OCI-LY7 (cell line): ENCODE measurements at regions not wholly inside any gene's neighbourhood (a gene's known extent, or its start where the extent isn't known, plus 50 kb on each side); places are given as distances from the start of the nearest gene placed in this dataset.

Experiments
- BruUV-seq: library from RNA; stranded (reverse); fragments of 400-500 nt; replicated peaks from 2 replicates; lab custom pipeline; 2021; lab: Mats Ljungman, UMichigan
- CTCF ChIA-PET: fragments of 300-600 bp; sonication (Branson Sonifier 250); formaldehyde crosslinking; loops from one replicate; lab custom pipeline; 2022; ENCODE audit warnings: antibody characterized with exemption; ENCODE audit not compliant: unreplicated experiment; lab: Charles Lee
- POLR2A ChIA-PET: fragments of 300-600 bp; sonication (Branson Sonifier 250); formaldehyde crosslinking; loops from one replicate; lab custom pipeline; 2022; ENCODE audit warnings: antibody characterized with exemption; lab: Charles Lee
- DNase-seq: peaks from one replicate; pipeline ENCODE4 v3.0.0-alpha.2; 2015; ENCODE audit warnings: low spot score
- H2AFZ ChIP-seq: fragments of 200-600 bp; sonication (generic), shearing (Covaris generic); 2 replicates; pipeline ENCODE4 v1.6.1; 2014; ENCODE audit warnings: mild to moderate bottlenecking, antibody characterized with exemption, low read length, moderate library complexity
- H3K27ac ChIP-seq: fragments of 200-600 bp; sonication (generic); 2 replicates; pipeline ENCODE4 v1.5.1; 2014; ENCODE audit warnings: mixed run types, low read depth, mild to moderate bottlenecking, moderate library complexity, low read length, inconsistent platforms; ENCODE audit not compliant: poor library complexity, severe bottlenecking
- H3K36me3 ChIP-seq: fragments of 200-600 bp; sonication (generic); 2 replicates; pipeline ENCODE4 v1.6.1; 2014; ENCODE audit warnings: mild to moderate bottlenecking, antibody characterized with exemption, low read length, moderate library complexity, mixed read lengths; ENCODE audit not compliant: insufficient read depth
- H3K4me1 ChIP-seq: fragments of 200-600 bp; sonication (generic); 2 replicates; pipeline ENCODE4 v1.5.1; 2014; ENCODE audit warnings: mild to moderate bottlenecking, low read length; ENCODE audit not compliant: insufficient read depth, poor library complexity, severe bottlenecking
- H3K4me2 ChIP-seq: fragments of 200-600 bp; sonication (generic); 2 replicates; pipeline ENCODE4 v1.6.1; 2014; ENCODE audit warnings: mild to moderate bottlenecking, low read length
- H3K4me3 ChIP-seq: fragments of 200-600 bp; sonication (generic); 2 replicates; pipeline ENCODE4 v1.5.1; 2014; ENCODE audit warnings: mild to moderate bottlenecking, low read depth, low read length; ENCODE audit not compliant: poor library complexity, severe bottlenecking
- H3K79me2 ChIP-seq: fragments of 200-600 bp; sonication (generic); 2 replicates; pipeline ENCODE4 v1.6.1; 2016; ENCODE audit warnings: low read depth, mild to moderate bottlenecking, low read length, moderate library complexity, mixed read lengths; ENCODE audit not compliant: insufficient read depth
- H3K9me2 ChIP-seq: fragments of 200-600 bp; sonication (generic); 2 replicates; pipeline ENCODE4 v1.6.1; 2016; ENCODE audit warnings: mild to moderate bottlenecking, low read length, mixed read lengths; ENCODE audit not compliant: insufficient read depth
- H3K9me3 ChIP-seq: fragments of 200-600 bp; sonication (generic); 2 replicates; pipeline ENCODE4 v1.6.1; 2014; ENCODE audit warnings: mild to moderate bottlenecking, mixed run types, low read length, mixed read lengths
- H4K20me1 ChIP-seq: fragments of 200-600 bp; sonication (generic); 2 replicates; pipeline ENCODE4 v1.6.1; 2014; ENCODE audit warnings: mild to moderate bottlenecking, antibody characterized with exemption, low read length, moderate library complexity, mixed read lengths; ENCODE audit not compliant: insufficient read depth
- EZH2phosphoT487 ChIP-seq: fragments of 200-600 bp; sonication (generic); IDR thresholded peaks from 2 replicates; pipeline ENCODE4 v1.6.1; 2018; ENCODE audit warnings: low read depth, borderline replicate concordance, mild to moderate bottlenecking, mixed run types, antibody characterized with exemption, low read length, moderate library complexity, mixed read lengths
- intact Hi-C: fragments of 100-400 bp; cut with micrococcal nuclease; formaldehyde crosslinking; loops from one replicate; pipeline ENCODE4 v1.10.0; 2022; ENCODE audit not compliant: unreplicated experiment
- TF ChIP-seq, protein P1 (sequence below): fragments of 200-600 bp; sonication (generic); conservative IDR thresholded peaks from 2 replicates; pipeline ENCODE4 v1.5.1; 2014; ENCODE audit warnings: mild to moderate bottlenecking, antibody characterized with exemption, low read length, moderate library complexity, mixed read lengths

- intact Hi-C loops = no loop called here
- ChIA-PET POLR2A (interaction anchor here (1.3 kb wide), 1 partner anchor 17 kb away, joined by 3 read pairs; no protein-coding TSS in a partner anchor), CTCF (no interaction called here)
- no peaks in the 10 kb centered on the region for H3K79me2 ChIP-seq
- H2AFZ ChIP-seq = no peak overlapping the region
- TF ChIP-seq EZH2phosphoT487 = no peak
- TF ChIP-seq, protein P1, sequence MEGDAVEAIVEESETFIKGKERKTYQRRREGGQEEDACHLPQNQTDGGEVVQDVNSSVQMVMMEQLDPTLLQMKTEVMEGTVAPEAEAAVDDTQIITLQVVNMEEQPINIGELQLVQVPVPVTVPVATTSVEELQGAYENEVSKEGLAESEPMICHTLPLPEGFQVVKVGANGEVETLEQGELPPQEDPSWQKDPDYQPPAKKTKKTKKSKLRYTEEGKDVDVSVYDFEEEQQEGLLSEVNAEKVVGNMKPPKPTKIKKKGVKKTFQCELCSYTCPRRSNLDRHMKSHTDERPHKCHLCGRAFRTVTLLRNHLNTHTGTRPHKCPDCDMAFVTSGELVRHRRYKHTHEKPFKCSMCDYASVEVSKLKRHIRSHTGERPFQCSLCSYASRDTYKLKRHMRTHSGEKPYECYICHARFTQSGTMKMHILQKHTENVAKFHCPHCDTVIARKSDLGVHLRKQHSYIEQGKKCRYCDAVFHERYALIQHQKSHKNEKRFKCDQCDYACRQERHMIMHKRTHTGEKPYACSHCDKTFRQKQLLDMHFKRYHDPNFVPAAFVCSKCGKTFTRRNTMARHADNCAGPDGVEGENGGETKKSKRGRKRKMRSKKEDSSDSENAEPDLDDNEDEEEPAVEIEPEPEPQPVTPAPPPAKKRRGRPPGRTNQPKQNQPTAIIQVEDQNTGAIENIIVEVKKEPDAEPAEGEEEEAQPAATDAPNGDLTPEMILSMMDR = no peak
- H3K27ac ChIP-seq = no peak overlapping the region
- no TSS peak for BruUV-seq
- H3K9me3 ChIP-seq = no peaks in the 10 kb centered on the region
- no peak overlapping the region for H3K4me2 ChIP-seq
- H3K4me3 ChIP-seq = no peak overlapping the region
- no peaks in the 10 kb centered on the region for H3K4me1 ChIP-seq
- H4K20me1 ChIP-seq = no peaks in the 10 kb centered on the region
- no peaks in the 10 kb centered on the region for H3K9me2 ChIP-seq
- no peaks in the 10 kb centered on the region for H3K36me3 ChIP-seq
- no peak for DNase-seq
Measured at GRCh38 chr2:20565101-20565622, 85.7 kb downstream of the HS1BP3 start.

DNA sequence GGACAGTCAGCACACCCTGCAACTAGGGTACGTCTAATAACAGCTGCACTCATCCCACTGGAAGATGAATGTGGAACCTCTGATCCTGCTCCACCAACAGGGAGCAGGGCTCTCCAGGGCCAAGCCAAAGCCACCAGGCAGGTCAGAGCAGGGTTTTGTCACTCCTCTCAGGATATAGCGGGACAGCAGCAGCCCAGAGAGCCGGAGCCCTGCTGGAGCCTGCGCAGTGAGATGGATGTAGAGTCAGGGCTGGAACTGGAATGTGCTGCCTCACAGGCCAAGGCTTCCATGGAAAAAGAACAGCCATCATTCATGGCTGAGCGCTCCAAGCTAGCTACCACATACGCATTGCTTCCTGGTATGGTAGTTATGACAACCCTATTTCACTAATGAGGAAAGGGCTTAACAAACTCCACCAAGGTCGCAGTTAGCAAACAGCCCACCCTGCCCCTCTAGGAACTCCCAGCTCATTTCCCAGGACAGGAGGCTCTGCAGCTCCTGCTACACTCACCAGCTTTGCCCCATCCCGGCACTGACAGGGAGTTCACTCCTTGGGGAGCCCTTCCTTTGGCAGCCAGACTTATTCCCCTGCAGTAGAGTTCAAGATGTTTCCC lies 85.2 kb downstream of the HS1BP3 start:
- Histone ChIP-seq H3K9me2 (no peaks in the 10 kb centered on the region), H3K4me3 (no peak overlapping the region), H3K4me2 (no peak overlapping the region), H2AFZ (no peak overlapping the region), H4K20me1 (no peaks in the 10 kb centered on the region; the same call in 1 of the 2 replicates), H3K4me1 (no peaks in the 10 kb centered on the region), H3K9me3 (no peaks in the 10 kb centered on the region), H3K79me2 (no peaks in the 10 kb centered on the region), H3K36me3 (no peaks in the 10 kb centered on the region), H3K27ac (no peak overlapping the region)
- TF ChIP-seq EZH2phosphoT487 = no peak
- TF ChIP-seq, protein P1 = no peak
- BruUV-seq = no TSS peak
- ChIA-PET POLR2A (interaction anchor here (0.6 to 1.3 kb wide), 3 partner anchors 11 to 17 kb away, joined by 3 to 4 read pairs (median 4); no protein-coding TSS in a partner anchor), CTCF (no interaction called here)
- no peak for DNase-seq
- intact Hi-C loops = no loop called here

- no peak for DNase-seq
- Histone ChIP-seq H3K36me3 (no peaks in the 10 kb centered on the region), H3K27ac (no peak overlapping the region), H3K4me1 (no peaks in the 10 kb centered on the region), H3K4me2 (no peak overlapping the region), H3K9me3 (no peaks in the 10 kb centered on the region), H3K9me2 (no peaks in the 10 kb centered on the region), H3K4me3 (no peak overlapping the region), H4K20me1 (no peaks in the 10 kb centered on the region; the same call in 1 of the 2 replicates), H2AFZ (no peak overlapping the region), H3K79me2 (no peaks in the 10 kb centered on the region)
- TF ChIP-seq EZH2phosphoT487 = no peak
- TF ChIP-seq, protein P1 = no peak
- POLR2A ChIA-PET = interaction anchor here (0.6 to 1.3 kb wide), 3 partner anchors 11 to 16 kb away, joined by 3 to 4 read pairs (median 4); no protein-coding TSS in a partner anchor
- BruUV-seq = no TSS peak
- CTCF ChIA-PET = no interaction called here
- intact Hi-C loops = no loop called here
Measured at GRCh38 chr2:20566331-20566730, 84.6 kb downstream of the HS1BP3 start.
